Stimulated activated CD4-positive, alpha-beta T cell treated with anti-CD3 and anti-CD28 coated beads, Interleukin-1b, Interleukin-23, amount 100 ng/mL, for 1 hour (primary cell): ENCODE measurements at regions not wholly inside any gene's neighbourhood (a gene's known extent, or its start where the extent isn't known, plus 50 kb on each side); places are given as distances from the start of the nearest gene placed in this dataset.

Experiments used
- DNase-seq, 2 donors: peaks; one replicate each; pipeline ENCODE4 v3.0.0-alpha.2; 2020; ENCODE audit warnings: low read depth in 2 of 2

DNA sequence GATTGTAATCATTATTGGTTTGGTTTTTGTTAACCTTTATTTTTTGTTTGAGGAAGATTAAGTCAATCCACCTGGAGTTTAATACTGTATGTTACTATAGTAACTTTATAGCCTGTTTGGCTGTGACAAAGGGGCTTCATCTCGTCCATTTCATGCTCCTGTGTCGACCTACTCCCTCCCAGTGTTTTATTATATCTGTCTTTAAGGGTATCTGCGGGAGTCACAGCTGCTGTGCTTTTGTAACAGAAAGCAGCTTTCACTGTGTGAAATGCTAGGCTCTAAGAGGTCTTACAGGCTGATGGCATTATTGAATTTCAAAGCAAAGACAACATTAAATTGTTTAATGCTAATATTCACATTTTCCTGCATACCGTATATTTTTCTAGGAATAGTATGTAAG is 698.0 kb upstream of the POU3F2 start:
- DNase-seq = no peak

DNA sequence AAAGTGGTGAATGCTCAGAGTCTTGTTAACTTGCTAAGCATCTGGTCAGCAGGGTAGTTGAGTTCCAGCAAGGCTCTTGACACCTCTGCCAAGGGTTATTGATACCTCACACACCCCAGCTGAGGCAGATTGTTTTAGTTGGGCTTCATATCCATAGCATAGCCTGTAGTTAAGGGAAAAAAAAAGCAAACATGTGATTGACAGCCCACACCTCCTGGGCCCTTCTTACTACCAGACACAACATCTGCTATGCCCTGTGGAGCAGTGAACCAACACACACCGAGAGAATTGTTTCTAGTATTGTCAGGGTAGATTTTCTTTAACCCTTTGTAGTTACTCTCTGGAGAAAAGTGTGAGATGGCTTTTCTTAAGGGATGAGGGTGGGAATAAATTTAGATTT is 697.0 kb upstream of the POU3F2 start:
- no peak for DNase-seq

DNA sequence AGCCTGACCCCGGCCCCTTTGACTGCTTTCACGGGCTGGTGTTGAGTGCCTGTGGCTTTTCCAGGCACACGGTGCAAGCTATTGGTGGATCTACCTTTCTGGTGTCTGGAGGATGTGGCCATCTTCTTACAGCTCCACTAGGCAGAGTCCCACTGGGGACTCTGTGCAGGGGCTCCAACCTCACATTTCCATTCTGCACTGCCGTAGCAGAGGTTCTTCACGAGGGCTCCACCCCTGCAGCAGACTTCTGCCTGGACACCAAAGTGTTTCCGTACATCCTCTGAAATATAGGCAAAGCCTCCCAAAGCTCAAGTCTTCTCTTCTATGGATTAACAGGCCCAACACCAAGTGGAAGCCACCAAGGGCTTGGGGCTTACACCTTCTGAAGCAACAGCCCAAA is 691.5 kb upstream of the POU3F2 start:
- DNase-seq = no peak

DNA sequence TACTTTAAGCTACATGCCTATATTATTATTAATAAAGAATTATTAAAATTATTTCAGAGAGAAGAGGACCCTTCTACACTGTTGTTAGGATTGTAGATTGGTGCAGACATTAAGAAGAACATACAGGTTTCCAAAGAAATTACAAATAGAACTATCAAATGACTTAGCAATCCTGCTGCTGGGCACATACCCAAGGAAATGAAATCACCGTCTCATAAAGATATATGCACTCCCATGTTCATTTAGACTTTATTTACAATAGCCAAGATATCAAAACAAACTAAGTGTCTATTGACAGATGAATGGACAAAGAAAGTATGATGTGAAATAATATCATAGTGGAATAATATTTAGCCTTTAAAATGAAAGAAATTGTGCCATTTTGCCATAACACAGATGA is 687.7 kb upstream of the POU3F2 start:
- DNase-seq = no peak

DNA sequence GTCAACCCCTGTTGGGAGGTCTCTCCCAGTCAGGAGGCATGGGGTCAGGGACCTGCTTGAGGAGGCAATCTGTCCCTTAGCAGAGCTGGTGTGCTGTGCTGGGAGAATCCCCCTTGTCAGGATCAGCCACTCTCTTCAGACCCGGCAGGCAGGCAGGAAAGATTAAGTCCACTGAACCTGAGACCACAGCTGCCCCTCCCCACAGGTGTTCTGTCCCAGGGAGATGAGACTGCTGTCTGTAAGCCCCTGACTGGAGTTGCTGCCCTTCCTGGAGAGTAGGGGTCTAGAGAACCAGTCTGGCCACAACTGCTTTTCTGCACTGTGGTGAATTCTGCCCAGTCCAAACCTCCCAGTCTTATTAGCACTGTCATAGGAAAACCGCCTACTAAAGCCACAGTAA is 677.8 kb upstream of the POU3F2 start:
- DNase-seq = no peak

DNA sequence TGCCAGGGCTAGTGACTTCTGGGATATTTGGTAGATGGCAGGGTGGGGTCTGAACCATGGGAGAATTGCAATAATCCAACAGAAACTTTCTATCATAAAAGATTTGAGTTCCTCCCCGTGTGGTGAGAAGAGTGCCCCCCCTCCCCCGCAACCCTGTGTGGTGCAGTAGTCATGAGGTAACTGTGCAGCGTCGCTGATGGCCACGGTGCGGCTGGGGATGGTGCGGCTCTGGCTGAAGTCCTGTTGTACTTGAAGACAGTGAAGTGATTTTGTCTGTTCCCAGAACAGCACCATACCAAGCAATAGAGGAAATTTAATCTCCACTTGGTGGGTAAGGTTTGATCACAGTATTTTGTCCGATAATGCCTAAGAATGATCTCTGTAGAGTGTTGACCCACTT is 654.8 kb upstream of the POU3F2 start:
- DNase-seq = no peak

DNA sequence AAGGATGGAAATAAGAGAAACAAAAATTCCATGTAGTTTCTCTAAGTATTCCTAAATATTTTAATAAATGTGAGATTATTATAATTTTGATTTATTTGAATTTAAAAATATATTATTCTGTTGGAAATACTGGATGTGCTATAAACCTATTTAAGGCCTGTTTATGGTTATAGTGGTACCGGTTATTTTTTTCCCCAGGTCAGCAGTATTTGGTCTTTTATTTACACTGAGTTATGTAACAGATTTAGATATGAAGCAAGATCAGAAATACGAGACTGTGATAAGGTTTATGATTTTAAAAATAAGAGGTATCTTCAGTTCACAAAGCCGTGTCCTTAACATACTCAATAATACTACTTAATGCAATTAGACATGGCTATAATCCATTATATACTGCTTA is 634.3 kb upstream of the POU3F2 start:
- DNase-seq = no peak

DNA sequence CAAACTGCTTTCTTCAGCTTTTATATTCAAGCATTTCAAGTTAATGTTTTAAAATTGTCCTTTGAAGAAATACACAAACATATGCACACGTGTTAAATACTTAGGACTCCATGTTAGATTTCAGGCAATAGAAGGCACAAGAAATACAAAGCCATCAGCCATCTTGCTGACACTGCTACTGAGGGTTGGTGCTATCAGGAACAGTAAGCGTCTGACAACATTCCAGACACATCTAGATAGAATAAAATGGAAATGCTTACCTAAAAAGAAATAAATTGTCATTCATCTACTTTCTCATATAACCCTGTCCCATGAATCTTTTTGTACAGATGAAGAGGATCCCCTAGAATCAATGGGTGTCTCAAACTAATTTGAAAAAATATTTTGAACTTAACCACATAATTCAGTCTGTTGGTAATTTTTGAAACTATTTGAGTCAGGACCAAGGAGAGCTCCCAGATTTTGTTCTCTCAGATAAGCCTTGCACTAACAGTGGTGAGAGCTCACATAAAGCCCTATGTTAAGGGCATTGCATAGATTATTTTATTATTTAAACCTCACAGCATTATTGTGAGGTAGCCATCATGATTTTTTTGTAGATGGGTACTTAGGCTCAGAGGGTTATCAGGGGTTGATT is 631.1 kb upstream of the POU3F2 start:
- DNase-seq = no peak

DNA sequence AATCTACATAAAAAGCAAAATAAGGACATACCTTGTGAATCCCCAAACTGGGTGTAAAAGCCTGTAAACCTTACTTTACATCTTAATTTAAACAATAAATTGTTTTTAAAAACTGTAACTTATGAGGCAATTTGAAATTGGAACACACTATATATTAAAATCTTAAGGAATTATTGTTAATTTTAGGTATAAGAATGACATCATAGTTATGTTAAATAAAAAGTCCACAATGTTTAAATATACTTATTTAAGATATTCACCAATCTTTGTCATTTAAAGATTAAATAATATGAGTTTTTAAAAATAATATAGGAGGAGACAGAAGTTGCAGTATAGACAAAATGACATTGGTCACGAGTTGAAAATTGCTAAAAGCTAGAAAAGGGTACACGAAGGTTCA is 621.9 kb upstream of the POU3F2 start:
- no peak for DNase-seq

DNA sequence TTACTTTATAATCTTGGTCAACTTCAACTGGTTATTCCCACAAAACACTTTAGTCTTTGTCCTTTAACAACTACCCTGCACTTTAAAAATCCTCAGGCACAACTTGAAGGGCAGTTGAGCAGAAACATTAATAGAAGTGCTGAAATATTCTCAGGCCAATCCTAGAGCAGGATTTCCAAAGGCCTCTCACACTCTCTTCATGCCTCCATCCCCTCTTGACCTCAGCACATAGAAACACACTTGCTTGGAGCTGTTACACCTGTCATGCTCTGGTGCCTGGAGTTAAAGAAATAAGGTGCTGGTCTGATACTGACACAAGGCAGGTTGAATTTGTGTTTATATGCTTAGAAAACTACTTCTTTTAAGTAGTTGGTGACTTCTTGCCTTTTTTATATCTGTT is 618.8 kb upstream of the POU3F2 start:
- DNase-seq = no peak

DNA sequence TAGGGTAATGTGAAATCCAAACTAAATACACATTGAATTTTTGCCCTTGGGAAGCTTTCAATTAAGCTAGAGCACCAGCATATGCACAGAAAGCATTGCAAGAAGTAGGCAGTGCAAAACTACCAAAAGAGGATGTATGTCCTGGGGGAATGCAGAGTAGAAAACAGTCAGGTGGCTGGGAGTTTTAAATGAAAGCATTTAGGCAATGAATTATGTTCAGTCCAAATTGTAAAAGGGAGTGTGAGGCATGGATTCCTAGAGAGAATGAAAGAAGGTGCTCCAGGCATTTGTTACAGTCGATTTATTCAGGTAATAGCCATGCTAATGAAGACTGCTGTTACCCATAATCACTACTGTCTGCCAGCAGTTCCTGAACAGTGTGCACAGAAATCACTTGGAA is 604.1 kb upstream of the POU3F2 start:
- no peak for DNase-seq

DNA sequence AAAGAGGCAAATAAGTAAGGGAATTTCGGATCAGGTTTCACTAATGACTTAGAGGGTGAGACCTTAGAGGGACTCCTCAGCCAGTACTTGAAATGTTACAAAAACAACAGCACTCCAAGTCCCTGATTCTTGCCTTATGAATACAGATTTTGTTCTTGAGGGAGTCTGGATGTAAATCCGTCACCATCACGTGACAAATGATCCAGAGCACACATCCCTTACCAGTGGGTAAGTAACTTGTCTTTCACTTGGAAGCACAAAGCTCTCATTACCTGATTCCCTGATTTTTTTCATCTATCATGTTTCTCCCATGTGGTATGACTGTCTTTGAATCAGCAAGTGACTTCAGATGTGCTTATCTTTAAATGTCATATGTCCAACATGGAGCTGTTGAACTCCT is 595.3 kb upstream of the POU3F2 start:
- DNase-seq = no peak

DNA sequence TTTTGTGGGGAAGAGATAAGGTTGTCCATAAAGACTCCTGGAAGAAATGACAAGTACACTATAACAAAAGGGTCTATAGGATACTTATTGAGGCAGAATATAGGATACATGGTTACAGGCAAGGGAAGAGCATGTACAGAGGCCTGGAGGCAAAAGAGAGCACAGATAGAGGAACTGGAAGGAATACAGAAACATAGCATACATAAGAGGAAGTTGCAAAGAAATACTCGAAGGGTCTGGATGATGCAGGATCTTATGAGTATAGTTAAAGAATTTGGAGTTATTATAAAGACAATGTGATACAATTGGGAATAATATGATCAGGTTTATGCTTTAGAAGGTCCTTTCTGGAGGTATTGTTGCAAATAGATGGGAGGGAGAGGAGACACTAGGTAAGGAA is 592.7 kb upstream of the POU3F2 start:
- no peak for DNase-seq

DNA sequence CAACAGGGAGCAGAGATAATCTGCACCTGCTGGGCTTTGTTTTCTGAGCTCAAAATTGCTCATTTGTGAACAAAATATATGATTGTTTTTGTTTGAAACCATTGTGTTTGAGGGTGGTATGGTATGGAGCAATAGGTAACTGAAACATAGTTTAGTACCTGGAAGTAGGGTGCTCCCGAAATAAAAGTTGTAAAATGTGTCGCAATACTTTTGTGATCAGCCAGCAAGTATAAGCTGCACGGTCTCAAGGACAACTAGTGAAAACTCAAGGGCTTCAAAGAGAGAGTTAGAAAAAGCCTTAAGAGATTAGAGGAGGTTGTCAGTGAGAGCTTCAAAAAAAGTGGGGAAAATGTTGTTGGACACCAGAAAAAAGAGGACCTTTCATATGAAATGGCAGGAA is 579.8 kb upstream of the POU3F2 start:
- DNase-seq = no peak

DNA sequence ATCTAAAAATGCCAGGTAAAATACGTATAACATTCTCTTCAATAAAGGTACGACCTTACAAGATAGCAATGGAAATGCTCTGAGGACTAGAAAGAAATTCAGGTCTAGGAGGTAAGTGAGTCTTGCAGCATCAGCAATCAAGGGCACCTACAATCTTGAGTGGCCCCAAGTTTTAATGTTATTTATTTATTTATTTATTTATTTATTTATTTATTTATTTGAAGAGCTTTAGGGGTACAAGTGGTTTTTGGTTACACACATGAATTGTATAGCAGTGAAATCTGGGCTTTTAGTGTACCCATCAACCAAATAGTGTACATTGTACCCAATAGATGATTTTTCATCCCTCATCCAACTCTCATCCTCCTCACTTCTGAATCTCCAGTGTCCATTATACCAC is 574.0 kb upstream of the POU3F2 start:
- DNase-seq = no peak

DNA sequence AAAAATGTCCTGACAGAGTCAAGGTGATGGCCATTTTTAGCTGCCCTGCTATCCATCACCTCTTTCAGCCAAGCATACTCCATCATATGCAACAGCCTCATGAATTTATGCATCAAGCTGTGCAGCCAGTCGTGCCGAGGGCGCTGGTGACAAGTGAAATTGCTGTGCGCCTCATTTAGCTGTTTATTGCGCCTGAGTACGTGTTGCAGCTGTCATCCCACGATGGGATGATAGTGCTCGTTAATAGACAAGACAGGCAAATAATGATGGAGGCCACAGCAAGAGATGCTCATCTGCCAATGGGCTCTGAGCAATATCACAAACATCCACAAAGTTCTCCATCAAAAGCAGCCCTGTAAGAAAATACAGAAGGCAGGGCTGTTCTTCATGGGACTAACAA is 562.3 kb upstream of the POU3F2 start:
- no peak for DNase-seq

DNA sequence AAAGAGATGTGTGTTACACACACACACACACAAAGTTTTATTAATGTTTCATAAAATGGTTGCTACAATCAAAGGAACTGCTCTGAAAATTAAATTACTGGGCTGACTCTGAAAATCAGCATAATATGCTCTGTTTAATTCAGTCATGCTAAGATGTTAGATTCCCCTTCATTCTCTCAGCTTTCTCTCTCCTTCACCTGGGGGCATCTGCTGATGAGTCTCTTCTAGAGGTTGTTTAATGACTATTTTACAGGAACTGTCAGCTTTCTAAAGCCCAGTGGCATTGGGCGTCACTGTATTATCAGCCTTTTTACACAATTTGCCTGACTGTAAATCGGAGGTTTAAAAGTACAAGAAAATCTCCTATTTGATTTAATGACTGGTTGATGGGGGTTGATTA is 559.7 kb upstream of the POU3F2 start:
- DNase-seq = no peak

DNA sequence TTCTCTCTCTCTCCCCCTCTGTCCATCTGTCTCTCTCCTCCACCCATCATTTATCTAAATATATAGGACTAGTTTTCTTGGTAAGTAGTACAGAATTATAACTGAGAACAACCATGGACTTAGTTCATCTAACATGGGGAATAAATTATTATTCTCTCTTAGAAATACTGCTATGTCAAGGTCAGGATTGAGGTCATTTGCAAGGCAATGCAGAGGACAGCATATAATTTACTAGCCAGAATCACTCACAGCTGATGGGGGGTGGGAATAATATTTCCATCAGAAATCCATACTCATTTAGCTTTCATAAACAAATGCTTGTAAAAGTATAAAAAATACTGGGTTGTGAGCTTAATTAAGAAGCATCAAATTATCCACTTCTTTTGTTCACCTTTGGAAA is 553.9 kb upstream of the POU3F2 start:
- DNase-seq = no peak

DNA sequence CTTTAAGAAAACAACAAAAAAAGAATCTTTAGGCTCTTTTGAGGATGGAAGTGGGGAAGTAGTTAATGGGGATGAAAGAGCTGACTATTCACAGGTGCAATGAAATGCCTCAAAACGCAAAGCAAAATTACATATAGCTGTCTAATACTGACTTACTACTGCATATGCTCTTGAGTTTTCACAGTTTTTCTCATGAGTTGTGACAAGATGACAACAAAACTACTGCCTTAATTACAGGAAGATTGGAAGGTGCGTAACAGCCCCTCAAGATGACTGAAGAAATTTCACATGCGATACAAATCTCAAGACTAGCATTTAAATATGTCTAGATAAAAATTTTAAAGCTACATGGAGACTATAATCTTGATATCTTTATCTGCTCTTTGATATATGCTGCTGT is 547.8 kb upstream of the POU3F2 start:
- DNase-seq = no peak

DNA sequence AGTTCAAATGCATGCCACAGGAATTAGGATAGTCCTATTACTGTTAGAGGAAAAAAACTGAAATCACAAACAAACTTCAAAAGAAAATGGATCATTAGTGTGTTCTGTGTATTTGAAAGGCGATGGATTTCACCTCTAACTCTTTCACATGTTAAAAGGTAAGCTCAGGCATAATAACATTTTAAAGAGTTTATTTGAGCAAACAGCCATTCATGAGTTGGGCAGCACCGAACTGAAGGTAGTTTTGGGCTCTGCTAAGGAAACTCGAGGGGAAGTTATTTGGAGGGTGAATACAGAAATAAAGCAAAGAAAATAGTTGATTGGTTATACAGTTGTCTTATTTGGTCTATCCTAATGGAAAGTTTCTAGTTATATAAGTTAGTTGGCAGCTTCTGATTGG is 546.5 kb upstream of the POU3F2 start:
- DNase-seq = no peak

DNA sequence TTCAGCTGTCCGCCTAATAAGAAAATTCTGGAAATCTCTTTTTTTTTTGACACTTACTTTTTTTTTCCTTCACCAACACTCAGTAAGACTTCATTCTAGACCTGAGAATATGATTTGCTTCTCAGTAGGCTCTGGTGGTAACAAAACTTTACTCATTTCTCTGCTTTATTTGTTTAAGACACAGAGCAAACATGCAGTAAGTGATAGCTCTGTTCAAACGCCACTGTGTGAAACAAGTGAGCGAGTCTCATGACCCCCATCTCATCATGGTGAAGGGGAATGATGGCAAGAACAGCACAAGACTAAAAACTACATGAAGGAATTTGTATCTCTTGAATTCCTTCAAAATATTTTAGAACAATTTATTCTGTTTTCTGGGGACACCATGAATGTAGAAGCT is 541.6 kb upstream of the POU3F2 start:
- no peak for DNase-seq

DNA sequence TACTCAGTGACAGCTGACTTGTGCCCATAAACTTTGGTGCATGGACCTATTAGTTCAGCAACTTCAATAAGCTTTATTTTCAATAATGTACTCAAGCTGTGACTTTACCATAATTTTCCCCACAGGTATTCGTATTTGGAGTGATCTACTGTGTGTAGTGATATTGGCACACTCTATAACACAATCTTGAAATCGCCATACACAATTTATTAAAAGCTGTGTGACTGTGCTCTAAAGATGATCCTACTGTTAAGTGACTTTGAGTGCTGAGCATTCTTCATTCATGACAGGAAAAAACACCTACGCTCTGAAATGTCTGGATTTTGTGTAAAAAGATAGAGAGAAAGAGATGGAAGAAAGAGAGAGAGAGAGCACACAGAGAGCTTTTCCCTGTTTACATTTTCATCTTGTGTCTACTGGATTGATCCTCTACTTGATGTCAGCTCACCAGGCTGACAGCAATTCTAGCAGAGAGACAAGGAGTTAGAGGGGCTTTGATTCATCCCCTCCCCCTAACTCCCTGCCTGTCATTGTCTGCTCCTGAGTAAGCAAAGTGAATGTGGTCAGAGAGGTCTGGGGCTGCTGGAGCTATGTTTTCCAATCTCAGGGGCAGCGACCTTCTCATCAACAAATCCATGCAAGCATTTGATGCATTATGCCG is 538.7 kb upstream of the POU3F2 start:
- no peak for DNase-seq

DNA sequence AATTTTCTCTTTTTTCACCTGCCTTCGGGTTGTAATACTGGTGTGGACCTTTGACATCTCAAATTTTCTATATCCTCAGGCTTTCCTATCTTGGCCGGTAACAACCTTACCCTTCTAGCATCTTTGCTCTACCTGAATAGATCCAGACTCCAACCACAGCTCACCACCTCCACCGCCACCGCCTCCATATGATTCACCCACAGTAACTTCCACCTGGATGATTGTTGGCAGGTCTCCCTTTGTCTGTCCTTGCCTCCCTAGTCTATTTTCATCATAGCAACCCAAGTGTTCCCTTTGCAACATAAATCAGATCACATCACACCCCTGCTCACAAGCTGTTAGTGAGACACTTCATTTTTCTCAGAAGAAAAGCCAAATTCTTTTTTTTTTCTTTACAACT is 525.8 kb upstream of the POU3F2 start:
- no peak for DNase-seq

DNA sequence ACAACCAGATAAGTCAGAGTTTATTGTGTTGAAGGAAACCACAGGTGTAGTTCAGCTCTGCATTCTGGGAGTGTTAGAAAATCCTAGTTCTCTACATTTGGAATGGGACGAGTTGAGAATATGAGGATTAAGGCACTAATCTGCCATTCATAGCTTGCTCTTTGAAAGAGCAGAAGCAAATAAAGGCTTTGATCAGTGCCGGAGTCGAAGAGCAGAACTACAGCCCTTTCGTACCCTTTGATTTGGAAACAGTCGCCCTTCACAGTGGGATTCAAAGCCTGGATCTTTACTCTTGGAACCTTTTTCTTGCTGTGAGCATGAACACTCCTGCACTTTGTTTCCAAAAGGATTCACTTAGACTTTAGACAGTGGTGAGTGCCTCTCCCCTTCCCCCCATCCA is 523.9 kb upstream of the POU3F2 start:
- DNase-seq = no peak
